ENCODE measurements at regions not wholly inside any gene's neighbourhood (a gene's known extent, or its start where the extent isn't known, plus 50 kb on each side); places are given as distances from the start of the nearest gene placed in this dataset.
A peak's percentile ranks its signal among the peaks of the same experiment; 100 is the strongest.

DNA sequence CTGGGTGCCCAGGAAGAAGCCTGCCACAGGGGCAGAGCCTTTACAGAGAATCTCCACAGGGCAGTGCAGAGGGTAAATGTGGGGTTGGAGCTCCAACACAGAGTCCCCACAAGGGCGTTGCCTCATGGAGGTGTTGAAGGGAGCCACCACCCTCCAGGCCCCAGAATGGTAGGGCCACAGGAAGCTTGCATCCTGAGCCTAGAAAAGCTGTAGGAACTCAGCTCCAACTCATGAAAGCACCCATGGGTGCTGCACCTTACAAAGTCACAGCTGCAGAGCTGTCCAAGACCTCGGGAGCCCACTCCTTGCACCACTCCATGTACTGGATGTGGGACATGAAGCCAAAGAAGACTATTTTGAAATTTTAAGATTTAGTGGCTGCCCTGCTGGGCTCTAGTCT, 73.3 kb upstream of the KCNH8 start:
- Histone ChIP-seq H3K4ac (ENCODE audit: low read depth, low read length) (no peak overlapping the region), H3K14ac (ENCODE audit: insufficient read depth, low read length) (no peak overlapping the region), H4K20me1 (ENCODE audit: control insufficient read depth, insufficient read depth, insufficient read length) (no peaks in the 10 kb centered on the region), H4K8ac (replicated peaks; ENCODE audit: insufficient read length, low read depth, low read length) (no peak overlapping the region), H3K79me2 (ENCODE audit: insufficient read depth, low read length) (no peaks in the 10 kb centered on the region), H3K56ac (ENCODE audit: insufficient read length, low read depth, low read length) (no peak overlapping the region), H2BK5ac (ENCODE audit: insufficient read length, low read length) (no peak overlapping the region), H3K4me1 (ENCODE audit: insufficient read depth, low read length) (peaks cover 21% of the 10 kb centered on the region; the same call in 1 of the 2 replicates), H3K9ac (ENCODE audit: extremely low read depth, insufficient read length, low read length) (no peak overlapping the region), H3K4me2 (ENCODE audit: insufficient read depth, insufficient read length, low read length) (peak overlapping the region; percentile 23), H2BK15ac (ENCODE audit: low read depth, low read length) (no peak overlapping the region), H2AFZ (ENCODE audit: low read length) (no peak overlapping the region), H4K5ac (ENCODE audit: insufficient read length, low read depth, low read length) (no peak overlapping the region), H2BK20ac (ENCODE audit: low read depth, low read length, poor library complexity, severe bottlenecking) (no peak overlapping the region), H3K79me1 (ENCODE audit: insufficient read depth, low read depth, low read length, poor library complexity, severe bottlenecking) (no peaks in the 10 kb centered on the region), H3K27me3 (ENCODE audit: insufficient read depth, low read length) (no peaks in the 10 kb centered on the region), H3T11ph (ENCODE audit: low read length) (no peak overlapping the region), H3K18ac (ENCODE audit: insufficient read length, low read depth, low read length) (no peak overlapping the region), H4K91ac (ENCODE audit: insufficient read length, low read depth, low read length) (no peak overlapping the region), H3K23ac (ENCODE audit: insufficient read length, low read depth, low read length) (no peak overlapping the region), H3K9me3 (ENCODE audit: control insufficient read depth, low read depth, low read length) (no peaks in the 10 kb centered on the region), H2BK12ac (ENCODE audit: insufficient read length, low read depth, low read length) (no peak overlapping the region), H3K27ac (ENCODE audit: insufficient read length, low read depth, low read length) (peak overlapping the region; percentile 43), H2BK120ac (ENCODE audit: low read depth, low read length, poor library complexity, severe bottlenecking) (no peak overlapping the region), H2AK5ac (ENCODE audit: insufficient read length, low read length) (no peak overlapping the region), H3K23me2 (ENCODE audit: insufficient read length, low read depth, low read length, poor library complexity, severe bottlenecking) (no peaks in the 10 kb centered on the region)
- Mint-ChIP-seq H3K27me3 (ENCODE audit: low read depth) (no peaks in the 10 kb centered on the region), H3K4me1 (peaks cover 36 to 49% of the 10 kb centered on the region in 2 experiments), H3K9me3 (peaks cover 5 to 20% of the 10 kb centered on the region in 2 experiments; a peak in 4 of 5 replicates), H3K4me3 (no peak overlapping the region; a peak in 1 of 5 replicates), H3K27ac (peak overlapping the region; percentile 16 to 89 (median 35); a peak in 5 of 7 replicates), H3K36me3 (ENCODE audit: insufficient read depth in 1 of 3, low read depth in 3 of 3) (peaks cover 0 to 15% (median 14%) of the 10 kb centered on the region in 3 experiments; a peak in 5 of 7 replicates)
- no CpG with 5 or more reads among the region's 2 CpGs for WGBS (ENCODE audit: extremely low coverage, insufficient read length, low lambda C conversion rate)
- no peak for DNase-seq
- TF ChIP-seq, protein P1, sequence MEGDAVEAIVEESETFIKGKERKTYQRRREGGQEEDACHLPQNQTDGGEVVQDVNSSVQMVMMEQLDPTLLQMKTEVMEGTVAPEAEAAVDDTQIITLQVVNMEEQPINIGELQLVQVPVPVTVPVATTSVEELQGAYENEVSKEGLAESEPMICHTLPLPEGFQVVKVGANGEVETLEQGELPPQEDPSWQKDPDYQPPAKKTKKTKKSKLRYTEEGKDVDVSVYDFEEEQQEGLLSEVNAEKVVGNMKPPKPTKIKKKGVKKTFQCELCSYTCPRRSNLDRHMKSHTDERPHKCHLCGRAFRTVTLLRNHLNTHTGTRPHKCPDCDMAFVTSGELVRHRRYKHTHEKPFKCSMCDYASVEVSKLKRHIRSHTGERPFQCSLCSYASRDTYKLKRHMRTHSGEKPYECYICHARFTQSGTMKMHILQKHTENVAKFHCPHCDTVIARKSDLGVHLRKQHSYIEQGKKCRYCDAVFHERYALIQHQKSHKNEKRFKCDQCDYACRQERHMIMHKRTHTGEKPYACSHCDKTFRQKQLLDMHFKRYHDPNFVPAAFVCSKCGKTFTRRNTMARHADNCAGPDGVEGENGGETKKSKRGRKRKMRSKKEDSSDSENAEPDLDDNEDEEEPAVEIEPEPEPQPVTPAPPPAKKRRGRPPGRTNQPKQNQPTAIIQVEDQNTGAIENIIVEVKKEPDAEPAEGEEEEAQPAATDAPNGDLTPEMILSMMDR (conservative IDR thresholded peaks at IDR 0.05) = no peak
